H1 (cell line): ENCODE measurements at regions not wholly inside any gene's neighbourhood (a gene's known extent, or its start where the extent isn't known, plus 50 kb on each side); places are given as distances from the start of the nearest gene placed in this dataset.

Source experiments
- MAX ChIP-seq: IDR thresholded peaks from 2 replicates; pipeline ENCODE4 v1.6.1; 2012; ENCODE audit warnings: inconsistent platforms
- SIN3A ChIP-seq, 2 experiments: IDR thresholded peaks in 1 of 2; conservative IDR thresholded peaks in 1 of 2; 2 replicates each; pipeline ENCODE4 v1.6.1; 2011 to 2012; ENCODE audit warnings: low read length in 2 of 2, improper control_type of control experiment in 1 of 2, low read depth in 1 of 2, mild to moderate bottlenecking in 1 of 2
- TF ChIP-seq, protein P1 (sequence below), 3 experiments: IDR thresholded peaks; 1 replicate in 2 of 3; 2 replicates in 1 of 3; pipeline versions ENCODE4 v1.5.1 to v1.6.1; 2011; ENCODE audit warnings: low read length in 3 of 3, mild to moderate bottlenecking in 3 of 3, inconsistent platforms in 2 of 3, low read depth in 1 of 3, moderate library complexity in 1 of 3; ENCODE audit not compliant: insufficient read depth in 1 of 3; ENCODE audit errors: control extremely low read depth in 1 of 3

DNA sequence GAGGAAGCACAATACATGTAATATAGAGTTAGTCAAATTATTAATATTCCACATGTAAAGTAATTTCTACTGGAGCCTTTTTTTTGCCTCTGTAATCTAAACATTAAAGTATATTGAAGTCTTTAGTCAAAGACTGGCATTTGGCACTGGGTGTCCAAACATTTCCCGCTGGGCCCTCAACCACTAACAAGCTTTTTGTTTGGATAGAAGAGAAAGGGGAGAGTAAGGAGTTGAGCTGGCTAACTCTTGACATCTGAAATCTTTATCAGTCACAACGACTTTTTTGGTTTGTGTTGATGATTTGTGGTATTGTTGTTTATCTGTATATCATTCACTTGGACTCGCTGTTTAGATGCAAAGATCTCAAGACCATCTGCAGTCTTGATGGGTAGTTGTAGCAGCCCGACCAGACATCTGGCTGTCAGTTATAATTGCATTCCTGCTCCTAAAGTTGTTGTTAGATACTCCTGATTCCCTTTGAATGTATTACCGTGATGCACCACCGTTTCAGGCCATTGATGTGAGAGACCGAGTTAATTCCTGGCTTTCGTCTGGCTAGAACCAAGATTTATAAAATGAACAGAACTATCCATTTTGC, 379.6 kb downstream of the MTX2 start:
- TF ChIP-seq MAX (no peak), SIN3A (conservative IDR thresholded peaks at IDR 0.05 in 1 of 2, IDR thresholded peaks at IDR 0.05 in 1 of 2; ENCODE audit: low read depth in 1 of 2, low read length in 2 of 2) (no peak)
- TF ChIP-seq, protein P1, sequence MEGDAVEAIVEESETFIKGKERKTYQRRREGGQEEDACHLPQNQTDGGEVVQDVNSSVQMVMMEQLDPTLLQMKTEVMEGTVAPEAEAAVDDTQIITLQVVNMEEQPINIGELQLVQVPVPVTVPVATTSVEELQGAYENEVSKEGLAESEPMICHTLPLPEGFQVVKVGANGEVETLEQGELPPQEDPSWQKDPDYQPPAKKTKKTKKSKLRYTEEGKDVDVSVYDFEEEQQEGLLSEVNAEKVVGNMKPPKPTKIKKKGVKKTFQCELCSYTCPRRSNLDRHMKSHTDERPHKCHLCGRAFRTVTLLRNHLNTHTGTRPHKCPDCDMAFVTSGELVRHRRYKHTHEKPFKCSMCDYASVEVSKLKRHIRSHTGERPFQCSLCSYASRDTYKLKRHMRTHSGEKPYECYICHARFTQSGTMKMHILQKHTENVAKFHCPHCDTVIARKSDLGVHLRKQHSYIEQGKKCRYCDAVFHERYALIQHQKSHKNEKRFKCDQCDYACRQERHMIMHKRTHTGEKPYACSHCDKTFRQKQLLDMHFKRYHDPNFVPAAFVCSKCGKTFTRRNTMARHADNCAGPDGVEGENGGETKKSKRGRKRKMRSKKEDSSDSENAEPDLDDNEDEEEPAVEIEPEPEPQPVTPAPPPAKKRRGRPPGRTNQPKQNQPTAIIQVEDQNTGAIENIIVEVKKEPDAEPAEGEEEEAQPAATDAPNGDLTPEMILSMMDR (IDR thresholded peaks at IDR 0.05; ENCODE audit: control extremely low read depth in 1 of 3, insufficient read depth in 1 of 3, low read depth in 1 of 3, low read length in 3 of 3), result no peak
